Stimulated activated CD4-positive, alpha-beta T cell treated with anti-CD3 and anti-CD28 coated beads, Interleukin-4, amount 100 ng/mL, for 24 hours (primary cell): ENCODE measurements at regions not wholly inside any gene's neighbourhood (a gene's known extent, or its start where the extent isn't known, plus 50 kb on each side); places are given as distances from the start of the nearest gene placed in this dataset.
"Not testable (repeated sequence)": the region's sequence is repeated elsewhere in the genome, so short reads cannot be mapped to it uniquely, and the experiment has no call there.

Experiments
- DNase-seq: peaks from one replicate; pipeline ENCODE4 v3.0.0-alpha.2; 2020

- DNase-seq, result not testable (repeated sequence)
Observed at GRCh38 chr10:95137990-95138625, 55.9 kb upstream of the ACSM6 start.

DNA sequence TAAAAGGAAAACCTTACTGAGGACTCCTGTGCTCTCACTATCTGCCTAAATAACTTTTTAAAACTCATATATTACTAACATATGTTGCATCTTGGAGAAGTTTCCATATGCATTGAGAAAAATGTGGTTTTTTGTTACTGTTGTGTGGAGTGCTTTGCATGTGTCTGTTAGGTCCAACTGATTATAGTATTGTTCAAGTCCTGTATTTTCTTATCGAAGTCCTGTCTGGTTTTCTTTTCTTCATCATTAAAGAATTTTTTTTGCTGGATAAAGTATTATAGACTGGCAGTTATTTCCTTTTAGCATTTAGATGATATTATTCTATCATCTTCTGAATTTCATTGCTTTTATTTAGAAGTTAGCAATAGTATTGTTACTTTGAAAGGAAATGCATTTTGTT is 59.5 kb upstream of the ACSM6 start:
- DNase-seq, result no peak

GRCh38 chr10:95133997-95134396 is 60.0 kb upstream of the ACSM6 start:
- no peak for DNase-seq

DNA sequence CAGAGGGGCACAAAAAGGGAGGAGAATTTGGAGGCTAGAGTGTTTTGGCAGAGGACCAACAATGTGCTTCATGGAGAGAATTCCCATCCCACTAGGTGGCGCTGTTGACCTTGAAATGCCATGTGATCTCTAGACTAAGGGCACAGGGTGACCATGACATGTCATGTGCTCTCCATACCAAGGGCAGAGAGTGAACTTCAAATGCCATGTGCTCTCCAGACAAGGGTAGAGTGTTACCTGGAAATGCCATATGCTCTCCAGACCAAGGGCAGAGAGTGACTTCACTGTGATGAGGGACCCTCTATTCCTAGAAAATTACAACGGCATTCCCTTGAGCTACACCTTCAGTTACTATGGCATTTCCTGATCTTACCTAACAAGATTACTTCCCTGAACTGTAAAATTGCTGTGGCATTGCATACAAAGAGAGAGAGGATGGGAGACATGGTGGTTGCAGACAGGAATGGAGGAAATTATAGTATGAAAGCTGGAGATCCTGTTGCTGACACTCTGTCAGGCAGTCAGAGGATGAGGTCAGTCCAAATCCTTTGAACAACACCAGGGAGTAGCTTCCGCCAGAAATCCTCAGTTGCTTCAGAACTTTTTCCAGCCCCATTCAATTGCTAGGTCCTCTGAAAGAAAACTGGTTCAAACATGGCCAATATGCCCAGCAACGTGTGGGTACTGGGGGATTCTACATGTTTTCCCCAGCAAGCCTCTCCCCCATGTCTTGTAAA is 60.9 kb upstream of the ACSM6 start:
- DNase-seq, result peak; percentile 69

- DNase-seq, result not testable (repeated sequence)
Observed at GRCh38 chr10:95130429-95130828, 61.1 kb upstream of the CYP2C8 start.

GRCh38 chr10:95125582-95125981 is 56.3 kb upstream of the CYP2C8 start:
- no peak for DNase-seq

DNA sequence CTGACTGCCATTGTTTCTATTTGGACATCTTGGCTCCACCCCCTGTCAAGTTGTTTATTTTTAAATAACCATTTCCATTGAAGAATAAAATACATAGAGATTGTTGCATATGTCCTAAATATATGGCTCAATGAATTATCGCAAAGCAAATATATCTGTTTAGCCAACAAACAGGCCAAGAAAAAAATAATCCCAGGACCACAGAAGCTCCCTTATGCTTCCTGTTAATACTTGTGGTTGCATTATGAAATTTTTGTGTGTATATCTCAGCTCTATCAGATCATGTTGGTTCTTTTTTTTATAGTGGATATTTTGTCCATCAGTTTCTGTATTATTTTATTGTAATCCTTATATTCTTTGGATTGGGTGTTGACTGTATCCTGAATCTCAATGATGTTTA is 53.4 kb upstream of the CYP2C8 start:
- DNase-seq, result no peak

DNA sequence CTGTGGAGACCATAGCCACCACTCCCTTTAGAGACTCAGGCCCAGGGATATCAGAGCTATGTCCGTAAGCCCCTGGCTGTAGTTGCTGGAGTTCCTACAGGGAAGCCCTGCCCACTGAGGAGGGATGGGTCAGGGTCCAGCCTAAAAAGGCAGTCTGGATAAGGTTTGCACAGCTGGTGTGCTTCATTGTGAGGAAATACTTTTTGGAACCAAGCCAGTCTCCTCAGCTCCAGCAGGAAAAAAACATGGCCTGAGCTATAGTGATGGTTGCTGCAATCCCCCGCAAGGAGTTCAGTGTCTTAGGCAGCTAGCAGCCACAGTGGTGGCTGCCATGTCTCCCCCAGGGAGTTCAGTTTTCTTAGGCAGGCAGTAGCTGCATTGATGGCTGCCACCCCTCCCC is 52.6 kb upstream of the CYP2C8 start:
- no peak for DNase-seq
